A549 (cell line): ENCODE measurements at regions not wholly inside any gene's neighbourhood (a gene's known extent, or its start where the extent isn't known, plus 50 kb on each side); places are given as distances from the start of the nearest gene placed in this dataset.

ENCODE experiments used
- CEBPB ChIP-seq, 2 experiments: fragments of >200 bp in 1 of 2; sonication (Bioruptor Twin) in 1 of 2; formaldehyde crosslinking in 1 of 2; IDR thresholded peaks; 2 replicates each; pipeline ENCODE4 v1.6.1; 2012 to 2016
- CTCF ChIP-seq: fragments of >200 bp; sonication (Bioruptor Twin); formaldehyde crosslinking; IDR thresholded peaks from 3 replicates; pipeline ENCODE4 v1.5.1; 2016
- JUNB ChIP-seq: fragments of >200 bp; sonication (Bioruptor Twin); formaldehyde crosslinking; IDR thresholded peaks from 2 replicates; pipeline ENCODE4 v1.6.1; 2016
- MAX ChIP-seq: IDR thresholded peaks from 2 replicates; pipeline ENCODE4 v1.6.1; 2012
- PHF8 ChIP-seq: fragments of 200-600 bp; sonication (generic); IDR thresholded peaks from 2 replicates; pipeline ENCODE4 v1.6.1; 2016; ENCODE audit warnings: low read depth, mild to moderate bottlenecking, antibody characterized with exemption, moderate library complexity, borderline replicate concordance
- POLR2A ChIP-seq: IDR thresholded peaks from 2 replicates; pipeline ENCODE4 v1.6.1; 2012; ENCODE audit warnings: mild to moderate bottlenecking, low read length
- USF2 ChIP-seq: fragments of 450-650 bp; IDR thresholded peaks from 2 replicates; pipeline ENCODE4 v1.6.1; 2014; ENCODE audit warnings: antibody characterized with exemption

GRCh38 chr1:104476126-104476525 lies 726.4 kb downstream of the AMY1C start:
- TF ChIP-seq POLR2A (no peak), CTCF (no peak), JUNB (no peak), USF2 (no peak), MAX (no peak), CEBPB (IDR thresholded peaks at IDR 0.05) (no peak), PHF8 (no peak)
